A549 (cell line): ENCODE measurements at regions not wholly inside any gene's neighbourhood (a gene's known extent, or its start where the extent isn't known, plus 50 kb on each side); places are given as distances from the start of the nearest gene placed in this dataset.

Experiments
- ATAC-seq, 2 experiments: fragments of 200-7000 bp in 1 of 2; fragments of >200 bp in 1 of 2; cut with Nextera tagmentation in 1 of 2; cut with Tn5 transposase in 1 of 2; 3 replicates each; pipeline versions ENCODE4 v1.8.0 to v1.9.1; 2018 to 2020; ENCODE audit warnings: mild to moderate bottlenecking in 1 of 2, moderate library complexity in 1 of 2
- CTCF ChIA-PET: fragments of 300-600 bp; sonication (Branson Sonifier 250); formaldehyde crosslinking; extraction: SDS; loops from one replicate; lab custom pipeline; 2021; ENCODE audit warnings: antibody characterized with exemption, inconsistent platforms; lab: Yijun Ruan, JAX
- POLR2A ChIA-PET: fragments of 350-600 bp; formaldehyde crosslinking; extraction: SDS; loops from one replicate; lab custom pipeline; 2021; ENCODE audit warnings: antibody characterized with exemption, inconsistent platforms; lab: Yijun Ruan, JAX
- DNase-seq, 2 experiments: peaks; one replicate each; pipeline versions ENCODE4 v3.0.0 to v3.0.0-alpha.2; 2011 to 2016; ENCODE audit warnings: low read depth in 1 of 2, low spot score in 1 of 2
- FAIRE-seq: peaks from 2 replicates; lab custom pipeline; 2011; peaks lifted over from hg19 to GRCh38; lab: Jason Lieb, UNC
- H3K27ac ChIP-seq, 2 experiments: fragments of >200 bp; sonication (Bioruptor Twin); formaldehyde crosslinking; 3 replicates each; pipeline ENCODE4 v1.5.1; 2016 to 2017
- H3K4me1 ChIP-seq: fragments of >200 bp; sonication (Bioruptor Twin); formaldehyde crosslinking; 3 replicates; pipeline ENCODE4 v1.6.1; 2016
- H3K4me2 ChIP-seq: fragments of >200 bp; sonication (Bioruptor Twin); formaldehyde crosslinking; 3 replicates; pipeline ENCODE4 v1.6.1; 2016
- H3K4me3 ChIP-seq: fragments of >200 bp; sonication (Bioruptor Twin); formaldehyde crosslinking; 3 replicates; pipeline ENCODE4 v1.5.1; 2016
- H3K9me3 ChIP-seq: fragments of >200 bp; sonication (Bioruptor Twin); formaldehyde crosslinking; 3 replicates; pipeline ENCODE4 v1.6.1; 2016
- CBX8 ChIP-seq: fragments of 200-600 bp; sonication (generic); IDR thresholded peaks from 2 replicates; pipeline ENCODE4 v1.6.1; 2016
- CHD4 ChIP-seq: fragments of 200-600 bp; sonication (generic); IDR thresholded peaks from 2 replicates; pipeline ENCODE4 v1.6.1; 2016; ENCODE audit warnings: antibody characterized with exemption, mild to moderate bottlenecking, borderline replicate concordance
- CTCF ChIP-seq: fragments of >200 bp; sonication (Bioruptor Twin); formaldehyde crosslinking; IDR thresholded peaks from 3 replicates; pipeline ENCODE4 v1.5.1; 2016
- EP300 ChIP-seq, 2 experiments: fragments of >200 bp; sonication (Bioruptor Twin); formaldehyde crosslinking; IDR thresholded peaks; 2 replicates in 1 of 2; 3 replicates in 1 of 2; pipeline ENCODE4 v1.6.1; 2016 to 2017
- HMGXB4 ChIP-seq: fragments of 250-450 bp; sonication (Bioruptor Pico); IDR thresholded peaks from 2 replicates; pipeline ENCODE4 v1.5.0; 2021; ENCODE audit warnings: mild to moderate bottlenecking, moderate library complexity, borderline replicate concordance
- NPAS2 ChIP-seq: fragments of 250-450 bp; sonication (Bioruptor Pico); IDR thresholded peaks from 2 replicates; pipeline ENCODE4 v1.8.0; 2022; ENCODE audit warnings: mild to moderate bottlenecking, moderate library complexity, borderline replicate concordance
- POLR2AphosphoS2 ChIP-seq: conservative IDR thresholded peaks from 2 replicates; pipeline ENCODE4 v1.6.1; 2012; ENCODE audit warnings: low read length, improper control_type of control experiment, inconsistent platforms
- RAD21 ChIP-seq, 2 experiments: fragments of >200 bp in 1 of 2; sonication (Bioruptor Twin) in 1 of 2; formaldehyde crosslinking in 1 of 2; IDR thresholded peaks in 1 of 2; conservative IDR thresholded peaks in 1 of 2; 2 replicates in 1 of 2; 3 replicates in 1 of 2; pipeline ENCODE4 v1.6.1; 2012 to 2018; ENCODE audit warnings: inconsistent platforms in 1 of 2
- RCOR1 ChIP-seq: fragments of 150-350 bp; IDR thresholded peaks from 2 replicates; pipeline ENCODE4 v1.6.1; 2014; ENCODE audit warnings: antibody characterized with exemption, low read length, low read depth
- RFX5 ChIP-seq: fragments of 450-650 bp; IDR thresholded peaks from 2 replicates; pipeline ENCODE4 v1.7.1; 2014; ENCODE audit warnings: antibody characterized with exemption, mild to moderate bottlenecking, moderate library complexity
- SMC3 ChIP-seq: fragments of >200 bp; sonication (Bioruptor Twin); formaldehyde crosslinking; IDR thresholded peaks from 3 replicates; pipeline ENCODE4 v1.6.1; 2018; ENCODE audit warnings: inconsistent platforms
- ZNF302 ChIP-seq: fragments of 250-450 bp; sonication (Bioruptor Pico); IDR thresholded peaks from 2 replicates; pipeline ENCODE4 v1.9.0; 2021; ENCODE audit warnings: inconsistent platforms, mild to moderate bottlenecking, moderate library complexity
- WGBS: methylation state at CpG from one replicate; pipeline ENCODE4 v1.1.6; 2017; ENCODE audit errors: missing lambda C conversion rate; 5-methylcytosine and 5-hydroxymethylcytosine counted together
- TF ChIP-seq, protein P1 (sequence below): fragments of 200-600 bp; sonication (generic); IDR thresholded peaks from 2 replicates; pipeline ENCODE4 v1.6.1; 2016; ENCODE audit warnings: antibody characterized with exemption, mild to moderate bottlenecking, moderate library complexity
- TF ChIP-seq, protein P2 (sequence below): IDR thresholded peaks from 2 replicates; pipeline ENCODE4 v1.6.1; 2012
- TF ChIP-seq, protein P3 (sequence below): fragments of 150-350 bp; IDR thresholded peaks from 2 replicates; pipeline ENCODE4 v1.6.1; 2014; ENCODE audit warnings: low read depth, mild to moderate bottlenecking, low read length

DNA sequence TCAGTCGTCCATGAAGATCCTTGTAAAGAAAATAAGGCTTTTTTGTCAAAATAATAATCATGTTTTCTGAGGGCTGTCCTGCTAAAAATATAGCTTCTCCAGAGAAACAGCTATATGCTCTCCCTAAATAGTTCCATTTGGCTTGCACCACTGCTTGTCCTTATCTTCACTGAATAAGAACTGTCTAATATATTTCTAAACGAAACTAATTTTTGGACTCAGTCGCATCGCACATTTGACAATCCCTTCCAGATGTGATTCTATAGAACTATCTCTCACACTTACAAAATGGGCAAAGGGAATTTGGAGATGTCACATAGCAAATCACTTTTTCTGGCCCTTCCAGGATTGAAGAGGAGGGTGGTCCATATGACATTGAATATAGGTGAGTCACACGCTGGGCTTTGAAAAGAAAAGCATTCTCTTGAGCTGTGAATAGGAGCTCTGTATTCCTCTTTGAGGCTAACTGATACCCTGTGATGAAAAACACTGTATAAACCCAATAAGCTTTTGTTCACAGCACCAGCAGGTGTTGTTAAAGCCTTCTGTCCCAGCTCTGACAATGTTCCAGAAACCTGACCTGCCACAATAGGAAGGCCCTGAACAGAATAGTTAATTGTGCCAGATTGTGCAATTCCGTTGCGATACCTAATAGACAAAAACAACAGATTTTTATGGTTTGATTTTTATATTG lies 1144.2 kb downstream of the ROBO2 start:
- no peaks in the 10 kb centered on the region for H3K9me3 ChIP-seq
- ATAC-seq, result no peak
- no peak overlapping the region for H3K4me2 ChIP-seq
- no peak overlapping the region for H3K4me3 ChIP-seq
- no peak for FAIRE-seq
- 49% methylated on average over 7 of the region's 7 CpGs for WGBS
- POLR2A ChIA-PET, result no interaction called here
- H3K4me1 ChIP-seq, result no peaks in the 10 kb centered on the region
- no peak overlapping the region for H3K27ac ChIP-seq
- no peak for DNase-seq
- TF ChIP-seq RAD21 (conservative IDR thresholded peaks at IDR 0.05 in 1 of 2, IDR thresholded peaks at IDR 0.05 in 1 of 2) (no peak), EP300 (IDR thresholded peaks at IDR 0.05) (no peak)
- CTCF ChIA-PET, result interaction anchor here (0.9 kb wide), 1 partner anchor 17 kb away, joined by 6 read pairs; no protein-coding TSS in a partner anchor

DNA sequence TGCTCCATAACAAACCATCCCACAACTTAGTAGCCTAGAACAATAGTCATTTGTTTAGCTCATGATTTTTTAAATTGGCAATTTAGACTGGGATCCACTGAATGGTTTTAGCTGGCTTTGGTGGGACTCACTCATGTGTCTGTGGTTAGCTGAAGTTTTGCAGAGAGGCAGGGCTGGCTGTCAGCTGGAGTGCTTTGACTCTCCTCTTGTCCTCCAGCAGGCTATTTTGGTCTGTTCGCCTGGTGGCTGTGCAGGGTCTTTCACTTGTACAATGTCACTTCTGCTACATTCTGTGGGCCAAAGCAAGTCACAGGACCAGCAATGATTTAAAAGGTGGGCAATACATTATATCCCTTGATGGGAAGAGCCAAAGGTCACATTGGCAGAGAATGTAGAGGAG lies 1146.5 kb downstream of the ROBO2 start:
- no peak for FAIRE-seq
- 21% methylated on average over 1 of the region's 1 CpG for WGBS

More for the DNA sequence above, 1146.5 kb downstream of the ROBO2 start:
- no peak for DNase-seq
- POLR2A ChIA-PET, result no interaction called here
- no peak for ATAC-seq
- TF ChIP-seq NPAS2 (CRISPR knock-in tag), result no peak
- no peak for TF ChIP-seq SMC3
- no peak for TF ChIP-seq CHD4
- TF ChIP-seq, protein P1, sequence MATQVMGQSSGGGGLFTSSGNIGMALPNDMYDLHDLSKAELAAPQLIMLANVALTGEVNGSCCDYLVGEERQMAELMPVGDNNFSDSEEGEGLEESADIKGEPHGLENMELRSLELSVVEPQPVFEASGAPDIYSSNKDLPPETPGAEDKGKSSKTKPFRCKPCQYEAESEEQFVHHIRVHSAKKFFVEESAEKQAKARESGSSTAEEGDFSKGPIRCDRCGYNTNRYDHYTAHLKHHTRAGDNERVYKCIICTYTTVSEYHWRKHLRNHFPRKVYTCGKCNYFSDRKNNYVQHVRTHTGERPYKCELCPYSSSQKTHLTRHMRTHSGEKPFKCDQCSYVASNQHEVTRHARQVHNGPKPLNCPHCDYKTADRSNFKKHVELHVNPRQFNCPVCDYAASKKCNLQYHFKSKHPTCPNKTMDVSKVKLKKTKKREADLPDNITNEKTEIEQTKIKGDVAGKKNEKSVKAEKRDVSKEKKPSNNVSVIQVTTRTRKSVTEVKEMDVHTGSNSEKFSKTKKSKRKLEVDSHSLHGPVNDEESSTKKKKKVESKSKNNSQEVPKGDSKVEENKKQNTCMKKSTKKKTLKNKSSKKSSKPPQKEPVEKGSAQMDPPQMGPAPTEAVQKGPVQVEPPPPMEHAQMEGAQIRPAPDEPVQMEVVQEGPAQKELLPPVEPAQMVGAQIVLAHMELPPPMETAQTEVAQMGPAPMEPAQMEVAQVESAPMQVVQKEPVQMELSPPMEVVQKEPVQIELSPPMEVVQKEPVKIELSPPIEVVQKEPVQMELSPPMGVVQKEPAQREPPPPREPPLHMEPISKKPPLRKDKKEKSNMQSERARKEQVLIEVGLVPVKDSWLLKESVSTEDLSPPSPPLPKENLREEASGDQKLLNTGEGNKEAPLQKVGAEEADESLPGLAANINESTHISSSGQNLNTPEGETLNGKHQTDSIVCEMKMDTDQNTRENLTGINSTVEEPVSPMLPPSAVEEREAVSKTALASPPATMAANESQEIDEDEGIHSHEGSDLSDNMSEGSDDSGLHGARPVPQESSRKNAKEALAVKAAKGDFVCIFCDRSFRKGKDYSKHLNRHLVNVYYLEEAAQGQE, result no peak
- TF ChIP-seq, protein P2, sequence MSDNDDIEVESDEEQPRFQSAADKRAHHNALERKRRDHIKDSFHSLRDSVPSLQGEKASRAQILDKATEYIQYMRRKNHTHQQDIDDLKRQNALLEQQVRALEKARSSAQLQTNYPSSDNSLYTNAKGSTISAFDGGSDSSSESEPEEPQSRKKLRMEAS, result no peak
- no peak for TF ChIP-seq RCOR1
- TF ChIP-seq CTCF, result no peak
- TF ChIP-seq ZNF302, result no peak
- TF ChIP-seq POLR2AphosphoS2, result no peak
- TF ChIP-seq HMGXB4 (CRISPR knock-in tag), result no peak
- TF ChIP-seq, protein P3, sequence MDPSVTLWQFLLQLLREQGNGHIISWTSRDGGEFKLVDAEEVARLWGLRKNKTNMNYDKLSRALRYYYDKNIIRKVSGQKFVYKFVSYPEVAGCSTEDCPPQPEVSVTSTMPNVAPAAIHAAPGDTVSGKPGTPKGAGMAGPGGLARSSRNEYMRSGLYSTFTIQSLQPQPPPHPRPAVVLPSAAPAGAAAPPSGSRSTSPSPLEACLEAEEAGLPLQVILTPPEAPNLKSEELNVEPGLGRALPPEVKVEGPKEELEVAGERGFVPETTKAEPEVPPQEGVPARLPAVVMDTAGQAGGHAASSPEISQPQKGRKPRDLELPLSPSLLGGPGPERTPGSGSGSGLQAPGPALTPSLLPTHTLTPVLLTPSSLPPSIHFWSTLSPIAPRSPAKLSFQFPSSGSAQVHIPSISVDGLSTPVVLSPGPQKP, result no peak
- TF ChIP-seq CBX8, result no peak
- no peak for TF ChIP-seq RFX5
- CTCF ChIA-PET, result no interaction called here
- H3K9me3 ChIP-seq, result peaks cover 5% of the 10 kb centered on the region; the same call in 1 of the 3 replicates
- no peaks in the 10 kb centered on the region for H3K4me1 ChIP-seq
- H3K4me3 ChIP-seq, result no peak overlapping the region
- no peak overlapping the region for H3K27ac ChIP-seq
- H3K4me2 ChIP-seq, result no peak overlapping the region
